Lung (tissue), 11 donors: ENCODE measurements at regions not wholly inside any gene's neighbourhood (a gene's known extent, or its start where the extent isn't known, plus 50 kb on each side); places are given as distances from the start of the nearest gene placed in this dataset.

Experiments
- ATAC-seq: fragments of 200-7000 bp; cut with Tn5 transposase; one replicate; pipeline ENCODE4 v1.9.1; 2020; ENCODE audit warnings: moderate number of reproducible peaks; ENCODE audit not compliant: insufficient read depth, low FRiP score
- DNase-seq, 3 donors: peaks; one replicate each; pipeline ENCODE4 v3.0.0-alpha.2; 2013 to 2017
- H3K27ac ChIP-seq, 2 donors: one replicate each; pipeline ENCODE4 v1.5.1; 2013; ENCODE audit warnings: mild to moderate bottlenecking in 2 of 2, moderate library complexity in 2 of 2, control low read depth in 1 of 2, inconsistent platforms in 1 of 2, low read depth in 1 of 2, low read length in 1 of 2
- H3K27me3 ChIP-seq, 3 donors: one replicate each; pipeline ENCODE4 v1.5.1; 2013; ENCODE audit warnings: low read length in 2 of 3; ENCODE audit not compliant: control insufficient read depth in 3 of 3, insufficient read depth in 3 of 3
- H3K36me3 ChIP-seq, 4 donors: one replicate each; pipeline ENCODE4 v1.5.1; 2013; ENCODE audit warnings: low read length in 4 of 4, mild to moderate bottlenecking in 1 of 4, moderate library complexity in 1 of 4; ENCODE audit not compliant: control insufficient read depth in 4 of 4, insufficient read depth in 4 of 4
- H3K4me1 ChIP-seq, 5 donors: one replicate each; pipeline ENCODE4 v1.5.1; 2013; ENCODE audit warnings: low read length in 5 of 5, mild to moderate bottlenecking in 2 of 5, moderate library complexity in 1 of 5; ENCODE audit not compliant: control insufficient read depth in 5 of 5, insufficient read depth in 5 of 5
- H3K4me3 ChIP-seq: one replicate; pipeline ENCODE4 v1.5.1; 2013; ENCODE audit warnings: mild to moderate bottlenecking, control low read depth, moderate library complexity
- H3K9ac ChIP-seq, 2 donors: one replicate each; pipeline ENCODE4 v1.5.1; 2013; ENCODE audit warnings: low read length in 2 of 2, control low read depth in 1 of 2; ENCODE audit not compliant: insufficient read depth in 1 of 2
- H3K9me3 ChIP-seq, 4 donors: one replicate each; pipeline ENCODE4 v1.5.1; 2013; ENCODE audit warnings: low read length in 3 of 4, mild to moderate bottlenecking in 1 of 4, moderate library complexity in 1 of 4; ENCODE audit not compliant: control insufficient read depth in 4 of 4, insufficient read depth in 3 of 4
- WGBS, 2 donors: extraction: QIAGEN DNeasy Blood & Tissue Kit; methylation state at CpG; one replicate each; pipeline ENCODE4 v1.1.7; 2013; 5-methylcytosine and 5-hydroxymethylcytosine counted together
- TF ChIP-seq, protein P1 (sequence below): IDR thresholded peaks from 2 replicates; pipeline ENCODE4 v1.5.1; 2012; ENCODE audit warnings: mild to moderate bottlenecking; ENCODE audit errors: control extremely low read depth, extremely low read depth
- donor health status: control.
- donor health status: control.
- donor health status: Bipolar disorder and iron deficiency.
- donor health status: healthy.
- donor health status: DM: yes; HTN: yes; CAD: no.

DNA sequence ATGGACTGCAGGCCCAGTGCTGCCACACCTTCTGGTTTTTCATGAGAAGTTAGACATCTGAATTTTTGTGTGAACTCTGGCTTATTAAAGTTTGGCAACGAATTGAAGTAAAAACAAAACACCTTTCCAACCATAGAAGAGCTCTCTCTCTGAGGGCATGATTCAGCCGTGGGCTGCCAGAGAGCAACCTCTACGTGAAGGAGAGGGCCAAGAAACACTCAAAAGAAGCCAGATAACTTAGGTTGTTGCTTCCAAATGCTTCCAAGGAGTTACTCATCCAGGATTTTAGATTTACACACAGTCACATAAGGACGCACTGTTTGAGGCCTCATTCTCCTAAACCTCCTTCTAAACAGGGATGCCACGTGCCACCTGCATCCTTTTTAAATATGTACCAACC is 65.5 kb downstream of the NRN1 start:
- TF ChIP-seq, protein P1, sequence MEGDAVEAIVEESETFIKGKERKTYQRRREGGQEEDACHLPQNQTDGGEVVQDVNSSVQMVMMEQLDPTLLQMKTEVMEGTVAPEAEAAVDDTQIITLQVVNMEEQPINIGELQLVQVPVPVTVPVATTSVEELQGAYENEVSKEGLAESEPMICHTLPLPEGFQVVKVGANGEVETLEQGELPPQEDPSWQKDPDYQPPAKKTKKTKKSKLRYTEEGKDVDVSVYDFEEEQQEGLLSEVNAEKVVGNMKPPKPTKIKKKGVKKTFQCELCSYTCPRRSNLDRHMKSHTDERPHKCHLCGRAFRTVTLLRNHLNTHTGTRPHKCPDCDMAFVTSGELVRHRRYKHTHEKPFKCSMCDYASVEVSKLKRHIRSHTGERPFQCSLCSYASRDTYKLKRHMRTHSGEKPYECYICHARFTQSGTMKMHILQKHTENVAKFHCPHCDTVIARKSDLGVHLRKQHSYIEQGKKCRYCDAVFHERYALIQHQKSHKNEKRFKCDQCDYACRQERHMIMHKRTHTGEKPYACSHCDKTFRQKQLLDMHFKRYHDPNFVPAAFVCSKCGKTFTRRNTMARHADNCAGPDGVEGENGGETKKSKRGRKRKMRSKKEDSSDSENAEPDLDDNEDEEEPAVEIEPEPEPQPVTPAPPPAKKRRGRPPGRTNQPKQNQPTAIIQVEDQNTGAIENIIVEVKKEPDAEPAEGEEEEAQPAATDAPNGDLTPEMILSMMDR, result no peak
- no peaks in the 10 kb centered on the region for H3K36me3 ChIP-seq
- H3K27me3 ChIP-seq, result no peaks in the 10 kb centered on the region
- WGBS, 2 donors, result 82 to 84% methylated on average over 5 of the region's 5 CpGs
- H3K4me3 ChIP-seq, result no peak overlapping the region
- no peak for DNase-seq
- ATAC-seq, result no peak
- no peak overlapping the region for H3K27ac ChIP-seq
- peaks cover 0 to 4% (median 1%) of the 10 kb centered on the region in 4 donors for H3K9me3 ChIP-seq
- peaks cover 0 to 1% (median 0%) of the 10 kb centered on the region in 5 donors for H3K4me1 ChIP-seq
- no peak overlapping the region for H3K9ac ChIP-seq

DNA sequence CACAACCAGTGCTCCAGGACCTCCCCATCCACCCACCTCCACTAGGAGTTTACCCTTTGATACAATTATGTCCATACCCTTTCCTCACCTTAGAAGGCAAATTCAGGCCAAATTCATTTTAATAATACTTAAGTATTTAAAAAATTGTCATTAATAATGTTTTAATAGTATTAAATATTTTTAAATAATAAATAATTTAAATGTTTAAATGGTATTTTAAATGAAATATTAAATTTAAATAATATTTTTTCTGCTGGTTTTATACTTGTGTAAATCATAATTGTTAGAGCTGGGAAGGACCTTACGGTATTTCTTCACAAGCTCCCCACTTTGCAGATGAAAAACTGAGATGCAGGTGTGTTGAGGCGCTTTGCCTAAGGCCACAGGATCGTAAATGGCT is 67.8 kb downstream of the NRN1 start:
- Histone ChIP-seq H3K36me3 (no peaks in the 10 kb centered on the region), H3K27me3 (no peaks in the 10 kb centered on the region), H3K27ac (no peak overlapping the region), H3K4me1 (peaks cover 0 to 1% (median 0%) of the 10 kb centered on the region in 5 donors), H3K9me3 (peaks cover 0 to 4% (median 0%) of the 10 kb centered on the region in 4 donors), H3K9ac (no peak overlapping the region), H3K4me3 (no peak overlapping the region)
- no peak for ATAC-seq
- DNase-seq, result no peak
- TF ChIP-seq, protein P1, result no peak
- WGBS, 2 donors, result 96 to 100% methylated on average over 3 of the region's 3 CpGs

DNA sequence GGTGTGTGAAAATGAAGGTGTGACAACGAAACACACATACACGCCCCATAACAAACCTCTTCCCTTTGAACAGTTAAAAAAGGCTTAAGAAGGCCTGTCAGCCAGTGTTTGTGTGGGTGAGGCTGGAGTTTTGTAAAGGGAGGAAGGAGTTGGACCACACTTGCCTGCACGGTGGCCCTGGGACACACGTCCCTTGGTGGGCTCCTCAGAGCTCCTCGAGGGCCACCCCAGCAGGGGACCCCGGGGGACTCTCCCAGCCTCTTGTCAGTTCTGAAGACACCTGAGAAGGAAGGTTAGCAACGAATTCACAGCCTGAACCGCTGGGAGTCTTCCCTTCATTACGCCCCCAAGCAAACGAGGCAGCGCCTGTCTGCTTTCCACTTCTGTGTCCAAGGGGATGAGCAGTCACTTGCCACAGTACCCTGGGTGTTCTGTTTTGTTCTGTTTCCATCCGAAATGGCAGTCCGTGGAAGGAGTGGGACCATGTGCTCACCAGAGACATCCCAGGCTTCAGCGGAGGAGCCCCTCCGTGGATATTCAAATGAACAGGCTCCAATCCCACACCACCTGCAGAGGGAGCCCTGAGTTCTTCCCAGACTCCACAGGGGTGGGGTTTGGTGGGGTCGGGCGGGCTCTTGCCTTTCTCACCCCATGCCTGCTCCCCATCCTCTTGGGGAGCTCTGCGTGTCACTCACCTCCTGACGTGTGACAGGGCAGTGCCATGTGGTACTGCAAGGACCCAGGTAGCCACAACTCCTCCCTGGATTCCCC is 68.6 kb downstream of the NRN1 start:
- Histone ChIP-seq H3K4me3 (no peak overlapping the region), H3K9me3 (peaks cover 0 to 2% (median under 1%) of the 10 kb centered on the region in 4 donors), H3K4me1 (peaks cover 0 to 1% (median 0%) of the 10 kb centered on the region in 5 donors), H3K9ac (no peak overlapping the region), H3K27me3 (no peaks in the 10 kb centered on the region), H3K27ac (no peak overlapping the region), H3K36me3 (no peaks in the 10 kb centered on the region)
- ATAC-seq (no peak), DNase-seq (no peak)
- 89 to 90% methylated on average over 19 of the region's 19 CpGs for WGBS, 2 donors
- TF ChIP-seq, protein P1, result no peak
